Smooth muscle cell (in vitro differentiated cells): ENCODE measurements at regions not wholly inside any gene's neighbourhood (a gene's known extent, or its start where the extent isn't known, plus 50 kb on each side); places are given as distances from the start of the nearest gene placed in this dataset.
A peak's percentile ranks its signal among the peaks of the same experiment; 100 is the strongest.

Experiments
- DNase-seq: peaks from one replicate; lab custom pipeline; 2025; ENCODE audit not compliant: unreplicated experiment; lab: John Stamatoyannopoulos, UW
- H2AFZ ChIP-seq: fragments of 200-600 bp; sonication (generic); 2 replicates; pipeline ENCODE4 v1.6.0; 2016; ENCODE audit warnings: antibody characterized with exemption, low read depth, mild to moderate bottlenecking
- H3F3A ChIP-seq: fragments of 200-600 bp; sonication (generic); 2 replicates; pipeline ENCODE4 v1.6.0; 2017; ENCODE audit warnings: antibody characterized with exemption, low read depth
- H3K27ac ChIP-seq: fragments of 200-600 bp; sonication (generic); 2 replicates; pipeline ENCODE4 v1.5.1; 2016; ENCODE audit warnings: low read depth, mild to moderate bottlenecking
- H3K27me3 ChIP-seq: fragments of 200-600 bp; sonication (generic); 2 replicates; pipeline ENCODE4 v1.6.1; 2016; ENCODE audit warnings: low read depth, mild to moderate bottlenecking
- H3K36me3 ChIP-seq: fragments of 200-600 bp; sonication (generic); 2 replicates; pipeline ENCODE4 v1.5.1; 2016; ENCODE audit warnings: low read depth
- H3K4me1 ChIP-seq: fragments of 200-600 bp; sonication (generic); 2 replicates; pipeline ENCODE4 v1.5.1; 2016; ENCODE audit warnings: low read depth
- H3K4me2 ChIP-seq: fragments of 200-600 bp; sonication (generic); 2 replicates; pipeline ENCODE4 v1.6.0; 2016; ENCODE audit warnings: mild to moderate bottlenecking
- H3K4me3 ChIP-seq: fragments of 200-600 bp; sonication (generic); 2 replicates; pipeline ENCODE4 v1.5.1; 2016; ENCODE audit warnings: mild to moderate bottlenecking
- H3K79me2 ChIP-seq: fragments of 200-600 bp; sonication (generic); 2 replicates; pipeline ENCODE4 v1.6.0; 2016; ENCODE audit warnings: low read depth, mild to moderate bottlenecking
- H3K9ac ChIP-seq: fragments of 200-600 bp; sonication (generic); 2 replicates; pipeline ENCODE4 v1.6.0; 2016; ENCODE audit warnings: low read depth
- H3K9me3 ChIP-seq: fragments of 200-600 bp; sonication (generic); replicated peaks from 2 replicates; pipeline ENCODE4 v1.5.1; 2016; ENCODE audit warnings: low read depth
- H4K20me1 ChIP-seq: fragments of 200-600 bp; sonication (generic); 2 replicates; pipeline ENCODE4 v1.6.0; 2016; ENCODE audit warnings: low read depth
- CTCF ChIP-seq: fragments of 200-600 bp; sonication (generic); IDR thresholded peaks from 2 replicates; pipeline ENCODE4 v1.5.1; 2017; ENCODE audit warnings: borderline replicate concordance, mild to moderate bottlenecking, antibody characterized with exemption; ENCODE audit not compliant: insufficient read depth, poor library complexity, severe bottlenecking
- WGBS: methylation state at CpG from one replicate; pipeline ENCODE4 v1.1.7; 2016; ENCODE audit warnings: low lambda C conversion rate; 5-methylcytosine and 5-hydroxymethylcytosine counted together

- Histone ChIP-seq H3K9me3 (no peaks in the 10 kb centered on the region), H3K36me3 (no peaks in the 10 kb centered on the region), H3K9ac (no peak overlapping the region), H3K4me3 (no peak overlapping the region), H3K27me3 (no peaks in the 10 kb centered on the region), H3K27ac (no peak overlapping the region), H3K4me2 (no peak overlapping the region), H3K4me1 (peaks cover 14% of the 10 kb centered on the region), H3F3A (peaks cover 18% of the 10 kb centered on the region), H3K79me2 (no peaks in the 10 kb centered on the region), H4K20me1 (no peaks in the 10 kb centered on the region), H2AFZ (no peak overlapping the region)
- no peak for DNase-seq
- TF ChIP-seq CTCF, result no peak
- 91% methylated on average over 2 of the region's 2 CpGs for WGBS
Observed at GRCh38 chr1:101141376-101141775, 95.4 kb upstream of the S1PR1 start.

GRCh38 chr1:101139821-101140718 is 96.7 kb upstream of the S1PR1 start:
- H3K4me1 ChIP-seq, result peaks cover 16% of the 10 kb centered on the region
- H2AFZ ChIP-seq, result peak overlapping the region; percentile 22
- no peaks in the 10 kb centered on the region for H3K9me3 ChIP-seq
- peaks cover 15% of the 10 kb centered on the region for H3F3A ChIP-seq
- DNase-seq, result no peak
- peak overlapping the region; percentile 25 for H3K27ac ChIP-seq
- H3K79me2 ChIP-seq, result no peaks in the 10 kb centered on the region
- no peak for TF ChIP-seq CTCF
- H3K36me3 ChIP-seq, result no peaks in the 10 kb centered on the region
- 62% methylated on average over 2 of the region's 2 CpGs for WGBS
- H3K27me3 ChIP-seq, result no peaks in the 10 kb centered on the region
- H3K4me2 ChIP-seq, result peak overlapping the region; percentile 43
- H3K9ac ChIP-seq, result no peak overlapping the region
- H4K20me1 ChIP-seq, result no peaks in the 10 kb centered on the region
- H3K4me3 ChIP-seq, result no peak overlapping the region

- Histone ChIP-seq H3K27ac (peak overlapping the region; percentile 25), H3K4me1 (peaks cover 16% of the 10 kb centered on the region), H3K4me2 (peak overlapping the region; percentile 43), H3K36me3 (no peaks in the 10 kb centered on the region), H3K79me2 (no peaks in the 10 kb centered on the region), H3F3A (peaks cover 7% of the 10 kb centered on the region), H3K9ac (no peak overlapping the region), H2AFZ (no peak overlapping the region), H3K4me3 (no peak overlapping the region), H4K20me1 (no peaks in the 10 kb centered on the region), H3K27me3 (no peaks in the 10 kb centered on the region), H3K9me3 (no peaks in the 10 kb centered on the region)
- 57% methylated on average over 1 of the region's 1 CpG for WGBS
- no peak for DNase-seq
- TF ChIP-seq CTCF, result no peak
Observed at GRCh38 chr1:101139130-101139529, 97.7 kb upstream of the S1PR1 start.
